H9 (cell line): ENCODE measurements at regions not wholly inside any gene's neighbourhood (a gene's known extent, or its start where the extent isn't known, plus 50 kb on each side); places are given as distances from the start of the nearest gene placed in this dataset.

Experiments used
- DNase-seq: peaks from one replicate; pipeline ENCODE4 v3.0.0-alpha.2; 2017
- H2AFZ ChIP-seq: one replicate; pipeline ENCODE4 v1.6.1; 2013; ENCODE audit warnings: mild to moderate bottlenecking, low read length, control low read depth, moderate library complexity
- H2AK5ac ChIP-seq: 2 replicates; pipeline ENCODE4 v1.6.1; 2013; ENCODE audit warnings: low read length, control low read depth, mixed read lengths; ENCODE audit not compliant: insufficient read length
- H2BK120ac ChIP-seq: one replicate; pipeline ENCODE4 v1.6.1; 2013; ENCODE audit warnings: low read depth, mild to moderate bottlenecking, low read length, control low read depth, inconsistent platforms; ENCODE audit not compliant: poor library complexity, severe bottlenecking
- H2BK12ac ChIP-seq: 2 replicates; pipeline ENCODE4 v1.6.1; 2013; ENCODE audit warnings: low read length, control low read depth, mixed read lengths, low read depth; ENCODE audit not compliant: insufficient read length
- H2BK15ac ChIP-seq: 2 replicates; pipeline ENCODE4 v1.6.1; 2013; ENCODE audit warnings: low read depth, low read length, control low read depth
- H2BK20ac ChIP-seq: one replicate; pipeline ENCODE4 v1.6.1; 2013; ENCODE audit warnings: low read depth, mild to moderate bottlenecking, low read length, control low read depth, inconsistent platforms; ENCODE audit not compliant: poor library complexity, severe bottlenecking
- H2BK5ac ChIP-seq: 2 replicates; pipeline ENCODE4 v1.6.1; 2013; ENCODE audit warnings: low read length, control low read depth, mixed read lengths; ENCODE audit not compliant: insufficient read length
- H3K14ac ChIP-seq: 2 replicates; pipeline ENCODE4 v1.6.1; 2013; ENCODE audit warnings: low read length, control low read depth; ENCODE audit not compliant: insufficient read depth
- H3K18ac ChIP-seq: 2 replicates; pipeline ENCODE4 v1.6.1; 2013; ENCODE audit warnings: low read depth, mild to moderate bottlenecking, mixed read lengths, low read length, control low read depth; ENCODE audit not compliant: insufficient read length
- H3K23ac ChIP-seq: 2 replicates; pipeline ENCODE4 v1.6.1; 2013; ENCODE audit warnings: low read length, control low read depth, mixed read lengths, low read depth; ENCODE audit not compliant: insufficient read length
- H3K23me2 ChIP-seq: 2 replicates; pipeline ENCODE4 v1.6.1; 2013; ENCODE audit warnings: low read depth, mild to moderate bottlenecking, mixed read lengths, low read length, control low read depth; ENCODE audit not compliant: insufficient read length, poor library complexity, severe bottlenecking
- H3K27ac ChIP-seq: 2 replicates; pipeline ENCODE4 v1.5.1; 2013; ENCODE audit warnings: low read length, control low read depth, mixed read lengths, low read depth; ENCODE audit not compliant: insufficient read length
- H3K27me3 ChIP-seq: 2 replicates; pipeline ENCODE4 v1.6.1; 2013; ENCODE audit warnings: low read length, control low read depth, inconsistent platforms; ENCODE audit not compliant: insufficient read depth
- H3K4ac ChIP-seq: 2 replicates; pipeline ENCODE4 v1.6.1; 2013; ENCODE audit warnings: low read depth, mild to moderate bottlenecking, control low read depth, inconsistent platforms, low read length, moderate library complexity
- H3K4me1 ChIP-seq: 2 replicates; pipeline ENCODE4 v1.6.1; 2013; ENCODE audit warnings: low read length, control low read depth, inconsistent platforms; ENCODE audit not compliant: insufficient read depth
- H3K4me2 ChIP-seq: 2 replicates; pipeline ENCODE4 v1.6.1; 2013; ENCODE audit warnings: low read length, control low read depth, mixed read lengths; ENCODE audit not compliant: insufficient read length, insufficient read depth
- H3K56ac ChIP-seq: 2 replicates; pipeline ENCODE4 v1.6.1; 2013; ENCODE audit warnings: low read depth, mild to moderate bottlenecking, mixed read lengths, low read length, control low read depth; ENCODE audit not compliant: insufficient read length
- H3K79me1 ChIP-seq: 2 replicates; pipeline ENCODE4 v1.6.1; 2013; ENCODE audit warnings: low read depth, mild to moderate bottlenecking, moderate library complexity, low read length, control low read depth, inconsistent platforms; ENCODE audit not compliant: insufficient read depth, poor library complexity, severe bottlenecking
- H3K79me2 ChIP-seq: 2 replicates; pipeline ENCODE4 v1.6.1; 2013; ENCODE audit warnings: low read length, control low read depth, inconsistent platforms; ENCODE audit not compliant: insufficient read depth
- H3K9ac ChIP-seq: 2 replicates; pipeline ENCODE4 v1.6.1; 2013; ENCODE audit warnings: low read length, control low read depth, mixed read lengths; ENCODE audit not compliant: insufficient read length; ENCODE audit errors: extremely low read depth
- H3K9me3 ChIP-seq: one replicate; pipeline ENCODE4 v1.6.1; 2013; ENCODE audit warnings: low read depth, low read length, inconsistent platforms; ENCODE audit not compliant: control insufficient read depth
- H3T11ph ChIP-seq: one replicate; pipeline ENCODE4 v1.6.1; 2013; ENCODE audit warnings: mild to moderate bottlenecking, low read length, control low read depth, inconsistent platforms
- H4K20me1 ChIP-seq: one replicate; pipeline ENCODE4 v1.6.1; 2013; ENCODE audit not compliant: control insufficient read depth, insufficient read length, insufficient read depth
- H4K5ac ChIP-seq: 2 replicates; pipeline ENCODE4 v1.6.1; 2013; ENCODE audit warnings: low read depth, mild to moderate bottlenecking, mixed read lengths, low read length, control low read depth; ENCODE audit not compliant: insufficient read length
- H4K8ac ChIP-seq: replicated peaks from 2 replicates; pipeline ENCODE4 v1.6.1; 2013; ENCODE audit warnings: low read length, control low read depth, mixed read lengths, low read depth; ENCODE audit not compliant: insufficient read length
- H4K91ac ChIP-seq: 2 replicates; pipeline ENCODE4 v1.6.1; 2013; ENCODE audit warnings: low read depth, mild to moderate bottlenecking, moderate library complexity, mixed read lengths, low read length, control low read depth; ENCODE audit not compliant: insufficient read length
- H3K27ac Mint-ChIP-seq, 3 experiments: 2 replicates in 2 of 3; 3 replicates in 1 of 3; pipeline ENCODE4 v1.8.0; 2020 to 2021; ENCODE audit warnings: mixed read lengths in 3 of 3, mild to moderate bottlenecking in 1 of 3, moderate library complexity in 1 of 3
- H3K27me3 Mint-ChIP-seq: 2 replicates; pipeline ENCODE4 v1.8.0; 2021; ENCODE audit warnings: low read depth, mild to moderate bottlenecking, moderate library complexity, mixed read lengths
- H3K36me3 Mint-ChIP-seq, 3 experiments: 2 replicates in 2 of 3; 3 replicates in 1 of 3; pipeline ENCODE4 v1.8.0; 2020 to 2021; ENCODE audit warnings: low read depth in 3 of 3, mixed read lengths in 3 of 3; ENCODE audit not compliant: insufficient read depth in 1 of 3
- H3K4me1 Mint-ChIP-seq, 2 experiments: 2 replicates each; pipeline ENCODE4 v1.8.0; 2020; ENCODE audit warnings: mixed read lengths in 2 of 2
- H3K4me3 Mint-ChIP-seq, 2 experiments: 2 replicates in 1 of 2; 3 replicates in 1 of 2; pipeline ENCODE4 v1.8.0; 2020 to 2021; ENCODE audit warnings: mild to moderate bottlenecking in 2 of 2, mixed read lengths in 2 of 2, moderate library complexity in 1 of 2
- H3K9me3 Mint-ChIP-seq, 2 experiments: 2 replicates in 1 of 2; 3 replicates in 1 of 2; pipeline ENCODE4 v1.8.0; 2020; ENCODE audit warnings: mild to moderate bottlenecking in 2 of 2, mixed read lengths in 2 of 2, moderate library complexity in 1 of 2
- WGBS: extraction: QIAGEN DNeasy Blood & Tissue Kit; methylation state at CpG from one replicate; pipeline ENCODE4 v1.1.7; 2013; ENCODE audit warnings: missing lambda C conversion rate, low lambda C conversion rate, mixed read lengths; ENCODE audit not compliant: insufficient read length; ENCODE audit errors: extremely low coverage; 5-methylcytosine and 5-hydroxymethylcytosine counted together
- TF ChIP-seq, protein P1 (sequence below): fragments of 200-600 bp; sonication (generic); conservative IDR thresholded peaks from 3 replicates; pipeline ENCODE4 v1.8.0; 2021; ENCODE audit warnings: antibody characterized with exemption, mild to moderate bottlenecking

DNA sequence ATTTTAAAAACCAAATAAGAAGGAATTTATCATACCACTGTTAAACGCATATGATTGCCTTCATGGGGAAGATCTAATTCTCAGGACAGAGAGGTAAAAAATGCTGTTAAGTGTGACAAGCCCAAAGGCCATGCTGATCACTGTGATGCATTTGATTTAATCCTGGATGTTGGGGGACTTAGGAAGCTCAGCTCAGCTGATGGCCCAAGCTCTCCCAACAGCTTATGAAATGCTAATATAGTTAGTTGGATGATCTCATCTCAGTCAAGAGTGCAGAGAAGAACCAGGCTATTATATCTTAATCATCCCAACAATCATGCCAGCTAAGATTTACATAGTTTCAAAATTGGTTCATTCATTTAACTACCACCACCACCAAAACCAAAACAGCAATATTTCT lies 340.0 kb downstream of the IL20RB start:
- no peak overlapping the region for H3K23ac ChIP-seq
- H3K23me2 ChIP-seq, result no peaks in the 10 kb centered on the region
- no CpG with 5 or more reads among the region's 1 CpG for WGBS
- H4K5ac ChIP-seq, result no peak overlapping the region
- no peak overlapping the region for H2BK12ac ChIP-seq
- no peak overlapping the region for H3K27ac ChIP-seq
- no peak overlapping the region for H3K18ac ChIP-seq
- no peaks in the 10 kb centered on the region for H3K27me3 ChIP-seq
- H3T11ph ChIP-seq, result no peak overlapping the region
- H2BK120ac ChIP-seq, result no peak overlapping the region
- H2AK5ac ChIP-seq, result no peak overlapping the region
- no peak overlapping the region for H2BK20ac ChIP-seq
- H3K9me3 ChIP-seq, result no peaks in the 10 kb centered on the region
- no peaks in the 10 kb centered on the region for H3K79me2 ChIP-seq
- H4K20me1 ChIP-seq, result no peaks in the 10 kb centered on the region
- H3K14ac ChIP-seq, result no peak overlapping the region
- no peak overlapping the region for H3K4ac ChIP-seq
- no peaks in the 10 kb centered on the region; a peak in 1 of 7 replicates for H3K36me3 Mint-ChIP-seq
- TF ChIP-seq, protein P1, sequence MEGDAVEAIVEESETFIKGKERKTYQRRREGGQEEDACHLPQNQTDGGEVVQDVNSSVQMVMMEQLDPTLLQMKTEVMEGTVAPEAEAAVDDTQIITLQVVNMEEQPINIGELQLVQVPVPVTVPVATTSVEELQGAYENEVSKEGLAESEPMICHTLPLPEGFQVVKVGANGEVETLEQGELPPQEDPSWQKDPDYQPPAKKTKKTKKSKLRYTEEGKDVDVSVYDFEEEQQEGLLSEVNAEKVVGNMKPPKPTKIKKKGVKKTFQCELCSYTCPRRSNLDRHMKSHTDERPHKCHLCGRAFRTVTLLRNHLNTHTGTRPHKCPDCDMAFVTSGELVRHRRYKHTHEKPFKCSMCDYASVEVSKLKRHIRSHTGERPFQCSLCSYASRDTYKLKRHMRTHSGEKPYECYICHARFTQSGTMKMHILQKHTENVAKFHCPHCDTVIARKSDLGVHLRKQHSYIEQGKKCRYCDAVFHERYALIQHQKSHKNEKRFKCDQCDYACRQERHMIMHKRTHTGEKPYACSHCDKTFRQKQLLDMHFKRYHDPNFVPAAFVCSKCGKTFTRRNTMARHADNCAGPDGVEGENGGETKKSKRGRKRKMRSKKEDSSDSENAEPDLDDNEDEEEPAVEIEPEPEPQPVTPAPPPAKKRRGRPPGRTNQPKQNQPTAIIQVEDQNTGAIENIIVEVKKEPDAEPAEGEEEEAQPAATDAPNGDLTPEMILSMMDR, result no peak
- H3K27me3 Mint-ChIP-seq, result no peaks in the 10 kb centered on the region
- no peak overlapping the region for H2BK15ac ChIP-seq
- H3K79me1 ChIP-seq, result no peaks in the 10 kb centered on the region
- DNase-seq, result no peak
- peaks cover 29 to 37% of the 10 kb centered on the region in 2 experiments for H3K4me1 Mint-ChIP-seq
- H4K91ac ChIP-seq, result no peak overlapping the region
- no peaks in the 10 kb centered on the region for H3K9me3 Mint-ChIP-seq
- no peak overlapping the region for H3K9ac ChIP-seq
- H3K56ac ChIP-seq, result no peak overlapping the region
- H4K8ac ChIP-seq, result no peak overlapping the region
- no peak overlapping the region for H3K4me2 ChIP-seq
- H3K27ac Mint-ChIP-seq, result no peak overlapping the region
- no peak overlapping the region for H2AFZ ChIP-seq
- H2BK5ac ChIP-seq, result no peak overlapping the region
- H3K4me1 ChIP-seq, result peaks cover 13% of the 10 kb centered on the region
- no peak overlapping the region for H3K4me3 Mint-ChIP-seq
